ENCODE measurements at regions not wholly inside any gene's neighbourhood (a gene's known extent, or its start where the extent isn't known, plus 50 kb on each side); places are given as distances from the start of the nearest gene placed in this dataset.

DNA sequence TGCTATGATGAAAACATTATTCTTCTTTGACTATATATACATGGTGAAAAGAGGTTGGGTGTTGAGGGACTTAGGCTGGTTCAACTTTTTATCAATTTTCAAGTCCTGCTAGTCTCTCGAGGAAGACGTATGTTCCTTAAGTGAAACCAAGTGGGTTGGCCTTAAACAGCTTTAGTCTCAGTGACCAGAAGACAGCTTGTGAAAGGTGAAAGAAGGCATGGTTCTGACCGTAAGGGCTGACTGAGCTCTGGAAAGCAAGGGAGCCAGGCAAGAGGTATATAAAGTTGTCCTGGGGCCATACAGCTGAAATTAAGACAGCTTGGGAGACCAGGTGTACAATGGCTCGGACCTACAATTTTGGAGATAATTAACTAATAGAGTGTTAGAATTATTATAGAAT, 128.9 kb upstream of the TP63 start:
- DNase-seq = no peak

DNA sequence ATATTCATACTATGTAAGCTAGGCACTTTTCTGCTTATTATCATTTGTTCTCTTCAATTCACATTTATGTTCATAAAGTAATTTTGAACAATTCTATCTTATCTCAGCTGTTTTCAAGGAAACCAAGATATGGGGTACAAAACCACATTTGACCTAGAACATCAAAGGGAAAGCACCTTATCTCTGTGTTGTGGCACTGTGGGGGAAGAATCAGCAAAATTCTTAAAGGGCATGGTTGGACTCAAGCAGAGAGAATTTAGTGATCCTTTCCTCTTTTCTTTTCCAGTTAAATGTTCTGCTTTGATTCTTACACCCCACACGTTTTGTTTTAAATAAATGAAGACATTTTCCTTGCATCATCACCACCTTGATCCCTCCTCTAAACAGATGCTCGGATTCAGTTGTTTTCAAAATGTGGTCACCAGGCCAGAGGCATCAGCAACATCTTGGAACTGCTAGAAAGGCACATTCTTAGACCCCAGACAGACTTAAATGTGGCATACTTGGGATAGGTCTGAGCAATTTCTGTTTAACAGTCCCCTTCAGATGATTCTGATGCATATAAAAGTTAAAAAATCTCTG, 128.4 kb upstream of the TP63 start:
- no peak for DNase-seq

DNA sequence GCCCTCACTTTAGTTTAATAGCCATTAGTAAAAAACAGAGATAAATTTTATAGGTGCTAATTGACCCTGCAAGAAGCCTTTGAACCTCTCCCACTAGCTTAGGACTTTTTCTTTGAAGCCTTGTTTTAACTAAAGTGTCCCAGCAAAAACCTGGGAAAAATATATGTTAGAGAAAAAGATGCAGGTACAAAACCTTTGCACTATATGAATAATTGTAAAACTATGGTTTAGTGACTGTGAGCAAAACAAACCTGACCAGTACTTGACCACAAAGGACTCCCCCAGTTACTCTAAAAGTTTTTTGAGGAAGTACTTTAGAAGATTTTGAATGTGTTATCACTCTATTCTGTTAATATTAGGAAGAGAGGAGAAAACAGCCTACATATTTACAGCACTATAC, 123.3 kb upstream of the TP63 start:
- DNase-seq = no peak

DNA sequence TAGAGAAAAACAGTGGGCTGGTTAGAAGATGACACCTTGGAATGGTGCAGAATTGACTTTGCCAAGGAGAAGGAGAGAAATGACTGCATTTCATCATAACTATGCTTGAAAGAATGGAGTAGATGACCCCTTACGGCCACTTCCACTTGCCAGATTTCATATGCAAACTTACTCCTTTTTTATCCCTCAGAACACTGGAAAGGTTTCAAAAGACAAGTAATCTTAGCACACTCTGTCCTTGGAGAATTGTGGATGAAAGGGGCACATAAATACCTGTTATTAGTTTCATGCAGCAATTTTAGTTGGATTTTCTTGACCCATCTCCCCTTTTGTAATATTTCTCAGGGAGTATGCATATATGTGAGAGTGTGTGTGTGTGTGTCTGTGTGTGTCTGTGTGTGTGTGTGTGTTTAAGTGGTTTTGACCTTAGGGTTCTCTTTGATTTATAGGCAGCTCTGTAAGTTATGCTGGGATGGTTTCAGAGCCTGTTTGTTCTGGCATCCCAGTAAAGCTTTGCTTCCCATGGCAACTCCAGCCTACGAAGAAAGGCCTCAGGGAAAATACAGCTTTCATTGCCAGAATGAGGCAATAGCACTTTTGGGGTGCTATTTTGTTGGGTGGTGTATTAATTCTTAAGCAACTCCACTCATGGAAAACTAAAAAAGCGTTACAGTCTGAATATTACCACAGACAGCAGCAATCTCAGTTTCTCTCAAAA, 122.2 kb upstream of the TP63 start:
- DNase-seq = no peak

DNA sequence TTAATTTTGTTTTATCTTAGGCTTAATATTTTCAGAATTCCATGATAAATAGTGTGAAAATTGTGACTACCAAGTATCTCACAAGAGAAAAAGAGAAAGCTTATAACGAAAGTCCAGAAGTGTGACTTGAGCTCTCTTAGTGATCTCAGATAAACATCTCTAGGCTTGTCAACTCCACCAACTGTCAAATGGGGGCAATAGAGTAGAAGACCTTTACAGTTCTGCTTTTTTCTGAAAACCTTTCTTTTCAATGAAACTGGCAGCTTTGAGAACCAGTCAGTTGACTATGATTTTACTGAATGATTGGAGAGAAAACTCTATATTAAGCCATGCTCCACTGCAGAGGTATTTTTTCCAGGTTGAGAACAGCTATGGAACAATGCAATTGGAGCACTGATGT, 119.2 kb upstream of the TP63 start:
- no peak for DNase-seq

DNA sequence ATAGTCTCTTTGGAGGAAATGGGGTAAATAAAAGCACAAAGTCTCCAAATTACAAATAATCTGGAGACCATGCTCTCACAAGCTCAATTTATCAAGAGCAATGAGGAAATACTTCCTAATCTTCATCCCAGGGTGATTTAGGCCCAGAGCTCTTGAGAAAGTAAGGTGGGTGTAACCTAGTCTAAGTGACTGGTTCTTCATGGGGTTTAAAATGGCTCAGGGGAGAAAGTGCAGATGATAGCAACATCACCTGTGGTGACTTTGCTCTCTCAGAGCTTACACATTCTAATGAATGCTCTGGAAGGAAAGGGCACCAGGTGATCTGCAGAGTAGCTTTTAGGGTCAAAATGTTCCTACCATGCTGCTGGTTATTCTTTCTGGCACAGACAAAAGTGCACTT, 118.4 kb upstream of the TP63 start:
- DNase-seq = no peak

DNA sequence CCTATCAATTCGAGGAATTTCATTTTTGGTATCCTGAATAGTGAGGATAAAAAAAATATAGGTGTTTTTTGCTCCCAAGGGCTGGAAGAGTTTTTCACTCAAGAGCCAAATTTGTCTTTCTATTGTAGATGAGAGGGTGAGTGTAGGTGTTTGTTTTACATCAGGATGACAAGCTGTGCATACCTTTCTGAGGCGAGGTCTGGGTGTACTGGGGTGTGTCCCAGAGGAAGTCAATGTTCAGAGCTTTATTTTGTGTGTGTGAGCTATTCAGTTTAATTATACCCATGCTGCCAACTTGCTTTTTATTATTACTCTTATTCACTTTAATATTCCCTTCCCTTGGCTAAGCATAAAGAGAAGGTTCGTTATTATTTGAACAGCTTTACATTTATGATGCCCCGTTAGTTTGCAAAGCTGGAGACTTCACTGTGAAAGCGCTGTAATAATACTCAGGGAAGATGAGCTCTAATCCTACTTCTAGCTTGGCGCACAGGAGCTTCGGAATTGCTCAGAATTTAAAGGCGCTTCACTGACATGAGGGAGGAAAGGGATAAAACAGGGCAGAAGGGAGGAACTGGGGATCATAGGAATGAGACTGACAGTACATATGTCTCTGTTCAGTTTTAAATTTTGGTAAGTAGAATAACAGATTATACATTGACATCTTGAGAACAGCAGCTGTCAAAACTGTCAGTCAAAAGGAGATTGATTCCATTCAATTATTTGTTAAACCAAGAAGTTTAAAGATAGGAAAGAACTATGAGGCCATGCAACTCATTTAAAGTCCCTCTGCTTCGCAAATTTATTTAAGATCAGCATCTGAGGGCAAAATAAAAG, 117.7 kb upstream of the TP63 start:
- DNase-seq = no peak

DNA sequence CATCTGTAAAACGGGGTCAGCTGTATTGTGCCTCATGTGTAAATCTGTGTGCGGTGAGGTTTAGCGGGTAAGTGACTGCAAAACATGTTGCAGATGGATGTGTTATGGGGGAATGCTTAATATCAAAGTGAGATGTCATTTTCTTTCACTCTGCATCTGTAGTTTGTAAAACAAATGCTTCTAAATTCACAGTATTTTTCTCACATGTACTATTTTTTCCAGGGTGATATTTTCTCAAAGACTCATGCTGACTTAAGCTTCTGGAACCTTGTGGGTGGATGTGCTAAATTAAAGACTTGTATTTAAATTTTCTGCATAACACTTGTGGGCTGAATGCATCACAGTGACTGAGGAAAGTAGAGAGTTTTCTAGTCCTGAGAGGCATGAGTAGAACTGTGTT, 115.2 kb upstream of the TP63 start:
- DNase-seq = no peak

DNA sequence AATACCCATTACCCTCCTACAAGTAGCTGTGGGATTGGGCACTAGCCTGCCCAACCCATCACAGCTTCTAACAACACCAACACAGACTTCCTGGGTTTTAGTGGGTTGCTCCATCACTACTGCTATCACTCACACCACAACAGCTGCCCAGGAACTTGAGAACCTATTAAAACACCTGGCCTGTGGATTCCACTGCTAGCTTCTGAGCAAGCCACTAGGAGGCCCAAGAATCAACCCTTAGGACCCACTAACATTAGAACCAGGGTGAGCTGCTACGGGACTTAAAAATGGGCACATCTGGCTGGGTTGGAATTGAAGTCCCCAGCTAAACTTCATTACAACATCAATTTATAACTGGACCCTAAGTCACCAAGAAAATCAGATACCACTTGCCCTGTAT, 113.2 kb upstream of the TP63 start:
- no peak for DNase-seq

DNA sequence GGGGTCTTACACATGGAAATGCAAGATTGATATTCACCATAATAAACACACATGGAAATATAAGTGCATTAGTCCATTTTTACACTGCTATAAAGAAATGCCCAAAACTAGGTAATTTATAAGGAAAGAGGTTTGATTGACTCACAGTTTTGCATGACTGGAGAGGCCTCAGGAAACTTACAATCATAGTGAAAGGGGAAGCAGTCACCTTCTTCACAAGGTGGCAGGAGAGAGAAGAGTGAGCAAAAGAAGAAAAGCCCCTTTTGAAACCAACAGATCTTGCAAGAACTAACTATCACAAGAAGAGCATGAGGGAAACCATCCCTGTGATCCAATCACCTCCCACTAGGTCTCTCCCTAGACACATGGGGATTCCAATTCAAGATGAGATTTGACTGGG, 111.7 kb upstream of the TP63 start:
- no peak for DNase-seq

DNA sequence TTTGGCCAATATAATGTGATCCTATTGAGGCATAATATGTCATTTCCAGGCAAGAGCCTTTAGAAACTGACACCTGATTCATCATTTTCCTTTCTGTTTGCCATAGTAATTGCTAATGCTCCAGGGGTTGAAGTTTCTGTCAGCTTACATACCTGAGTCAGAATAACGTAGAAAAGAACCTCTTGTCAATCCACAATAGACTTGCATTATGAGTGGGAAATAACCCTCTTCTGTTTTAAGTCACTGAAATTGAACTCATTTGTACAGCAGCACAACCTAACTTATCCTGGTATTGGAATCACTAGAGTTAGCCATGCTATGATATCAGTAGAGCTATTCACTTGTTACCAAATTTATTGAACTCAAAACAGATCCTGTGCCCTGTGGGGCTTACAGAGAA, 101.7 kb upstream of the TP63 start:
- DNase-seq = no peak

DNA sequence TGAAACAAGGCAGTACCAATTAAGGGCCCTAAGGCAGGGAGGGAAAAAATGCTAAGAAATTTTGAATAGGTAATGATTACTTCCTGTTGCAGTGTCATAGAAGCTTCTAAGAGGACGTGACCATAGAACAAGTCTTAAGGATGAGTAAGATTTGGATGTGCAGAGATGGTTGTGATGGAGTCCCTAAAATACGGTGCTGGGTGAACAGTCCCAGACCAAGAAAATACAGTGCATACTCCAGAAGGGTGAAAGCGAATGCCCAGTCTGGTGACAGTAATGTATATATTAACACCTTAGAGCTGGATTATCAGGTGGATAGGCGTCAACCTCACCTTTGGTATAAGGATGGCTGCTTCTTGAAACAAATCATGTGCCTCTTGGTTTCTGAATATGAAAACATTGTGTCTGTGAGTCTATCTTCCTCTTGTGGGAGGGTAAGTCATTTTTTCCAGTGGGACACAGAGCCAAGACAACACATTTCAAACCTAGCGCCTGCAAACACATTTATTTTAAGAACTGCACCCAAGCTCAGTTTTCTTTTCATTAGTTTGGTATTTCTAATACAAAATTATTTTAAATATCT, 101.2 kb upstream of the TP63 start:
- no peak for DNase-seq

DNA sequence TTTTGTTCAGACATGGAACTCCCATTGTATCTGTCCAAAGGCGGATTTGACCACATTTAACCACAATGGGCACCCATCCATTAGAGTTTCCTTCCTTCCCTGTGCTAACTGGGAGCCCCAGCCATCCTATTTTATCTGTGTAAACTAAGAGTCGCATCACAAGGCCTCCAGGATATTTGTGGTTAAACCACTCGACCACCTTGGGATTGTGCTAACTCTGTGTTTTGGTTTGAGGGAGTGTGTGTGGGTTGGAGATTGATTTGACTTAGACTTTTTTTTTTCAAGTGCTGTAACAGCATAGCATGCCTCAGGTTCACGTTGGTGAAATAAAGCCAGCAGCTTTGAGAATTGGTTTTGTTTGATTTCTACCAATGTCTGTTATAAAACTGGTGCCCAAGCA, 100.4 kb upstream of the TP63 start:
- no peak for DNase-seq

DNA sequence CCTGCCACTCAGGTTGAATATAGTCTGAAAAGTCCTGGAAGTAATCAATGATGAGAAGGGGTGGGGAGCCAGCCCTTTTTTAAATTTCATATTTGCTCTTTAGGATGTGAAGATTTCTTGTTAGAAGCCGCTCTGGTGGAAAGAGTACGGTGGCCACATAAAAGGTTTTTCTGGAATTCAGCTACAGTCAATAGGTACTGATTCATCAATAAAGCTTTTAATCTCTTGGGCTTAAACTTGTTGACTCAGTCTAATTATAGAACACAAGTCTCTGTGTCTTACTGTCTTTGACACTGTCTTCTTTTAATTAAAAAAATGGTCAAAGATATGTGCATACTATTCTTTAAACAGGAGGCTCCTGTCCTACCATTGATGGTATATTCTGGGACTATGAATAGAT, 99.9 kb upstream of the TP63 start:
- no peak for DNase-seq

DNA sequence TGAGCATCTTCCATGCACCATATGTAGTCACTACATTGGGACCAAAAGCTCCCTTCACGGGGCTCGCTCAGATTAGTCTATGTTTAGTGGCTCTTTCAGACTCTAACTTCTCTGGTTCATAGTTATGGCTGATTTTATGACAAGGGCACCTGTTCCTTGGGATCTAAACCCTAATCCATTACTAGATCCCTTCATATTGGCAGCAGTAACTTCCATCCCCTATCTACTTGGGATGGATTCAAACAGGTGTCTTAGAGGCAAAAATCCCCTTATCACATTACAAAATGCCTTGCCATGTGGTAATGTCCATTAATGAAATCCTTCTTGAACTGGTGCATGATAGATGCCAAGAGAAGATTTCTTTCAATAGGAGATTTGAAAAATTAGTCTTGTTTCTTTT, 96.7 kb upstream of the TP63 start:
- DNase-seq = no peak

DNA sequence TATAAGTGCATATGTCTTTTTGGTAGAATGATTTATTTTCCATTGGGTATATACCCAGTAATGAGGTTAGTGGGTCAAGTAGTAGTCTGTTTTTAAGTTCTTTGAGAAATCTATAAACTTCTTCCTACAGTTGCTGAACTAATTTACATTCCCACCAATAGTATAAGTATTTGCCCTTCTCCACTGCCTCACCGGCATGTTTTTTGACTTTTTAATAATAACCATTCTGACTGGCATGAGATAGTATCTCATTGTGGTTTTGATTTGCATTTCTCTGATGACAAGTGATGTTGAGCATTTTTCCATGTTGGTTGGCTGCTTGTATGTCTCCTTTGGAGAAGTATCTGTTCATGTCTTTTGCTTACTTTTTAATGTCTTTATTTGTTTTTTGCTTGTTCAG, 94.1 kb upstream of the TP63 start:
- DNase-seq = no peak

DNA sequence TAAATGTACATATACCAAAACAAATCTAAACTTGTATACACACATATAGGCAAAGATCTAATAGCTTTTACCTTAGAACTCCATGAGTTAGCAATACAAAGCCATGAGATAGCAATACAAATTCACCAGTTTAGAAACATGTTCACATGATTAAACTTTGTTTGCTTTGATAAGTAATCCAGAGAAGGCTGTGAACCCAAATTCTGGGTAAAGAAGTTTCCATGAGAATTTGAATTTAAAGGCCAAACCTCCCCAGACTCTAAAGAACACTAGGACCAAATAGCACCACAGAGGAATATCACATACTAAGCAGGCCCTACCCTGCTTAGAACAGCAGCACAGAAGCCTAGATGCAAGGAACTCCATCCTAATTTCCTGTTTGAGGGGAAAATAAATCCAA, 83.7 kb upstream of the TP63 start:
- DNase-seq = no peak

DNA sequence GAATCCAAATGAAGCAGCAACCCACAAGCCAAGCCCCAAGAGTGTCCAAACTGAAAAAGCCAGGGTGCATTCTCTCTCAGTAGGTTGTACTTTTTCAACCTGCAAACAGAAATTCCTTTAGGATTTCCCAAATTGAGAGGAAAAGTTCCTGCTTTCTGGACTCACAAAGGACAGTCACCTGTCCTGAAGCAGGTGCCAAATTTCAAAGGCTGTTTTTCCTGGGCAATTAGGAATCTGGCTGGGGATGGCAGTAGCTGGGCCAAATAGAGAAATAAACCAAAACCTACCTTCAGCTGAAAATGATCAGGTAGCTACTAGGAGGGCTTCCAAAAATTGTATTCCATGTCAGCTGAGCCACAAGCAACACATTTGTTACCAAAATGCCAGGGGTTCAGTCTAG, 83.1 kb upstream of the TP63 start:
- no peak for DNase-seq

DNA sequence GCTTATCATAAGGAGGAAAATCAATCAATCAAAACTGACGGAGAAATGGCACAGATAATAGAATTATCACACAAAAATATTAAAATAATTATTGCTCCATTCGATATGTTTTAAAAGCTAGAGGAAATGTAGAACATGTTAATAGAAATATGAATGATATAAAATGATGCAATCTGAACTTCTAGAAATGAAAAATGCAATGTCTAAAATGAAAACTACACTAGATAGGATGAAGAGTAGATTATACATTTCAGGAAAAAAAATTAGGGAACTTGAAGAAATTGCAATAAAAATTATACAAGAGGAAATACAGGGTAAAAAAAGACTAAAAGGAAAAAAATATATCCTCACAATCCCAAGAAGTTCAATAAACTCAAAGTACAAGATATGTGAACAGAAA, 80.2 kb upstream of the TP63 start:
- no peak for DNase-seq

DNA sequence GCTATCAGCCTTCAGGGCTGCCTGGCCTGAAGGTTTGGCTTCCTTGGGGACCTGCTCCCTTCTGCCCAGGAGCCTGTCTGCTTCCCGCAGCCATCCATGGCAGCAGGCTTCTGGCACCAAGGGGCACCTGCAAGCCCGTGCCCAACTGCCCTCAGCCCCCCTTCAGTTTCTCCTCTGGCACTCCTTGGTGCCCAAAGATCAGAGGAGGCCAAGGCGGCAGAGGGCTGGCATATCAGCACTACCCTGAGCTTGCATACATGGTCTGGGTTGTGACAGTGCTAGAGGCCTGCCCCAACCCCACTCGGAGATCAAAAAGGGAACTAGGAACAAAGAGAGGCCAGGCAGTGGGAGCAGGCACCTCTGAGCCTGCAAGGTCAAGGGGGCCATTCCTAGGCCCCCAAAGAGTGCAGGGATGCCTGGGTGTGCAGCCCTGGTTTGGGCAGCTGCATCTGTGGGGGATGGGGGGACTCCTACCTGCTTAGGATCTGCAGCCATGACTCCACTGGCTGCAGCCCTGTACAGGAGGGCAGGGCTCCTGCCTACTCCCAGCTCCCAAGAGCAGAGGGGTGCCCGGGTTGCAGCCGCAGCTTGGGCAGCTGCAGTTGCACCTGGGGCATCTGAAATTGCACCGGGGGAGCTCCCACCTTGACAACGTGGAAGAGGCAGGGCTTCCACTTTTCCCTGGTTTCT, 76.2 kb upstream of the TP63 start:
- DNase-seq = no peak

DNA sequence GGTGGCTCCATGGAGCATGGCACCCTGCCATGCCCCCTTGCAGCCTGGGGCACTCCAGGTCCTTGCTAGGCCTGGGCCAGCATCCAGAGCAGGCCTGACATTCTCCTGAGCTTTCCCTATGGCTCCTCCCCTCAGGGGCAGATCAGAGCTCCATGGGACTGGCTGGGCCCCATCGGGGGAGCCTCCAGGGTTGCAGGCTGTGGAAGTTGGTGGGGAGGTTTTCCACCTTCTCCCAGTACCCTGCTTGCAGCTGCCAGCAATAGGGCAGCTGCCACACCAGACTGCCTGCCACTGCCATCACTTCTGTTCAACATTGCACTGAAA, 75.7 kb upstream of the TP63 start:
- DNase-seq = no peak

DNA sequence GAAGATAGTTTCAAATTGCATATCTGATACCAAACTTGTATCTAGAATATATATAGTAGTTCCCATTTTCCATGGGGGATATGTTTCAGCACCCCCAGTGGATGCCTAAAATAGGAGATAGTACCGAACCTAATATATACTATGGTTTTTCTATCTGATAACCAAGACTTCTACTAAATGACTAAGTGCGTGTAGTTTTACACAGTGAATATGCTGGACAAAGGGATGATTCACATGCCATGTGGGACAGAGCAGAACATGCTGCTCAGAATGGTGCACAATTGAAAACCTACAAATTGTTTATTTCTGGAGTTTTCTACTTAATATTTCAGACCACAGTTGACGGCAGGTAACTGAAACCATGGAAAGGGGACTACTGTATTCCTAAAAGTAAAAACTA, 73.4 kb upstream of the TP63 start:
- no peak for DNase-seq

DNA sequence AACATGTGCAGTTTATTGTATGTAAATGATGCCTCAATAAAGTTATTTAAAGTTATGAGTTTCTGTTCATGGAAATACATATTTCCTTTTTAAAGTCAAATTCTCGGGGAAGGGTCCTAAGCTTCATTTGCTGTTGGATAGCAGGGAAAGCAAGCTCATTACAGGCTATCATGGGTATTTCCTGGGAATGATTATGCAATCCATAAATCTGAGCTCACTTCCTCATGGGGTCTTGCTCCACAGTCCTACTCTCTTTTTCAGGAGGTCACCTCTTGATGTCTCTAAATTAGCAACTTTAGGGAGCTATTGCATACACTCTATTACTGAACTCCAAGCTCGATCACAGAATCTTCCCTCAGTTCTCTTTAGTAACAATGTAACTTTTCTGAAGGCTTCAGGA, 69.9 kb upstream of the TP63 start:
- no peak for DNase-seq

Data from activated naive CD4-positive, alpha-beta T cell treated with anti-CD3 and anti-CD28 coated beads, Interleukin-2, amount 50 U/mL, for 16 hours (primary cell).